Stomach (tissue), 4 donors: ENCODE measurements at regions not wholly inside any gene's neighbourhood (a gene's known extent, or its start where the extent isn't known, plus 50 kb on each side); places are given as distances from the start of the nearest gene placed in this dataset.

Experiments
- CTCF ChIP-seq, 7 experiments: fragments of 450-650 bp in 4 of 7; fragments of 200-600 bp in 3 of 7; sonication (generic) in 3 of 7; IDR thresholded peaks; one replicate each; pipeline ENCODE4 v1.5.1; 2016 to 2019; ENCODE audit warnings: antibody characterized with exemption in 7 of 7, control low read depth in 2 of 7, mild to moderate bottlenecking in 1 of 7
- EP300 ChIP-seq: sonication (generic); formaldehyde crosslinking; IDR thresholded peaks from one replicate; pipeline ENCODE4 v1.6.1; 2017; ENCODE audit warnings: antibody characterized with exemption
- POLR2A ChIP-seq, 4 donors: fragments of 450-650 bp; IDR thresholded peaks; one replicate each; pipeline ENCODE4 v1.6.1; 2016; ENCODE audit warnings: antibody characterized with exemption in 4 of 4, control low read depth in 2 of 4, mild to moderate bottlenecking in 1 of 4, moderate library complexity in 1 of 4
- POLR2AphosphoS5 ChIP-seq, 3 donors: sonication (generic); formaldehyde crosslinking; IDR thresholded peaks; one replicate each; pipeline ENCODE4 v1.6.1; 2016; ENCODE audit warnings: antibody characterized with exemption in 3 of 3

GRCh38 chr4:41471126-41472071 is 66.6 kb upstream of the LIMCH1 start:
- TF ChIP-seq CTCF (IDR thresholded peaks at IDR 0.05) (no peak), POLR2A (IDR thresholded peaks at IDR 0.05) (no peak), EP300 (no peak), POLR2AphosphoS5 (IDR thresholded peaks at IDR 0.05) (no peak)
